GM21367 (cell line): ENCODE measurements at regions not wholly inside any gene's neighbourhood (a gene's known extent, or its start where the extent isn't known, plus 50 kb on each side); places are given as distances from the start of the nearest gene placed in this dataset.

Experiments
- ATAC-seq: cut with Tn5 transposase; IDR thresholded peaks from one replicate; pipeline ENCODE4 v1.9.1; 2021; ENCODE audit not compliant: unreplicated experiment

GRCh38 chrX:149275836-149276235, 229.3 kb downstream of the IDS start:
- no peak for ATAC-seq

GRCh38 chrX:149274516-149275105, 230.5 kb downstream of the IDS start:
- ATAC-seq: no peak

DNA sequence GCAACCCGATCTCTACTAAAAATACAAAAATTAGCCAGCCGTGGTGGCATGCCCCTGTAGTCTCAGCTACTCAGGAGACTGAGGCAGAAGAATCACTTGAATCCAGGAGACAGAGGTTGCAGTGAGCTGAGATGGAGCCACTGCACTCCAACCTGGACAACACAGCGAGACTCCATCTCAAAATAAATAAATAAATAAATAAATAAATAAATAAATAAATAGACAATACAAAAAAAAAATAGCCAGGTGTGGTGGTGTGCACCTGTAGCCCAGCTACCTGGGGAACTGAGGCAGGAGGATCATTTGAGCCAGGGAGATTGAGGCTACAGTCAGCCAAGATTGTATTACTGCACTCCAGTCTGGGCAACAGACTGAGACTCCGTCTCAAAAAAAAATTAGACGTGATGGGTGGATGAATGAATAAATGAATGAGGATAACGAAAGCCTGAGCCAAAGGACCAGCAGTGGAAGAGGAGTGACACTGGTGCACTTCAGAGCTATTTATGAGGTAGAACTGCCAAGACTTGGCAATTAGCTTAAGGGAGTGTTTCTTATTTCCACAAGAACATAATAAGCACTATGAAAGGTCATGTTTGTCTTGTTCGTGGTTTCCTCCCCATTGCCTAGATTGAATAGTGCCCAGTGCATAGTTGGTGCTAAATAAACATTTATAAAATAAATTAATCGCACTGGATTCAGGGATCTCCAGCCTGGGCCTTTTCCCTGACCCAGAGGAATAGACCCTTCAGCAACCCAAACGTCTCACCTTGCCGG, 232.2 kb downstream of the IDS start:
- ATAC-seq: no peak

- no peak for ATAC-seq
Measured at GRCh38 chrX:149267878-149268813, 237.0 kb downstream of the IDS start.

- ATAC-seq: no peak
Measured at GRCh38 chrX:149262086-149262485, 243.0 kb downstream of the IDS start.

DNA sequence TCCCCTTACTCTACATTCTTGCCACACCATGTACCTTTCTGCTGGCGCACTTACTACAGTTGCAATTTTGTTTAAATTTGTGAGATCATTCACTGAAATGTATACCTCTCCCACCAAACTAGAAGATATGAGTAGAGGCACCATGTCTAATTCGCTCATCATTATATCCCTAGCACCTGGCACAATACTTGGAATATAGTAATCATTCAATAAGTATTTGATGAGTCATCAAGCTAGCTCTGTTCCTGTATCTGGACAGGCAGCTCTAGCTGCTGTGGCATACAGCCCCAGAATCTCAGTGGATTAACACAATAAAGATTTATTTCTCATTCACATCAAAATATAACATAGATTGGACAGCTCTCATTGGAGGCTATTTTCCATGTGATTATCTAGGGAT, 245.9 kb downstream of the IDS start:
- no peak for ATAC-seq

GRCh38 chrX:149255860-149256259, 249.2 kb downstream of the IDS start:
- no peak for ATAC-seq

DNA sequence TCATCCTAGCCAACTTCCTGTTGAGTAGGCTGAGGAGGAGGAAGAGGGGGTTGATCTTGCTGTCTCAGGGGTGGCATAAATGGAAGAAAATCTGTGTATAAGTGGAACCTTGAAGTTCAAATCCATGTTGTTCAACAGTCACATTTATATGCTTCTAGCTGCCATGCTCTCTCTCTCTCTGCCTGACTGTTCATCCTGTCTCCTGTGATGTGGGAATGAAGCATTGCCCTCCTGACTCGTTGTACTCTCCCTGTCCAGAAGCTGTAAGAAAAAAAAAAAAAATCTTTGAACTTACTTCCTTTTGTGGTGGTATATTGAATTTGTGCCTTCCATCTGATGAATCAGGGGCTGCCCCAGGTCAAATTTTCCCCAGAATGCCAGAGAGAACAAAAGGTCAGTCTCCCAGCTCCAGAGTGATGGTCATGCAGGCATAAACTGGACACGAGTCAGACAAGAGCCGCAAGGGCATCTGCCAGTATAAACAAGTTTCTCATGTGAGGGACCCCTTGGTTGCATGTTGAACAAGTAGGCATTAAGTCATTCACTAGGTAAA, 257.0 kb downstream of the IDS start:
- no peak for ATAC-seq

DNA sequence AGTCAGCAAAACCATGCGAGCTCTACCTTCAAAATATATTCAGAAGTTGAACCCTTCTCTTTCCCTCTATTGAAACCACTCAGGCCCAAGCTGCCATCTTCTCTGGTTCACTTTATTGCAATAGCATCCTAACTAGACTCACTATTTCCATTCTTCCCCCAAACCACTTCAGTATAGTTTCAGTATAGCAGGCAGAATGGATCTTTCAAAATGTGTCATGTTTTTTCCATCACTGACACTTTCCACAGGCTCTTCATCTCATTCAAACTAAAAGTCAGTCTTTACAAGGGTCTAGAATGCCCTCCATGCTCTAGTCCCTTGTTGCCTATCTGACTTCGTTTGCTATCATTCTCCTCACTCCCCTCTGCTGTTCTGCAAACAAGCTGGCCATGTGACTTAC, 274.4 kb downstream of the IDS start:
- no peak for ATAC-seq

DNA sequence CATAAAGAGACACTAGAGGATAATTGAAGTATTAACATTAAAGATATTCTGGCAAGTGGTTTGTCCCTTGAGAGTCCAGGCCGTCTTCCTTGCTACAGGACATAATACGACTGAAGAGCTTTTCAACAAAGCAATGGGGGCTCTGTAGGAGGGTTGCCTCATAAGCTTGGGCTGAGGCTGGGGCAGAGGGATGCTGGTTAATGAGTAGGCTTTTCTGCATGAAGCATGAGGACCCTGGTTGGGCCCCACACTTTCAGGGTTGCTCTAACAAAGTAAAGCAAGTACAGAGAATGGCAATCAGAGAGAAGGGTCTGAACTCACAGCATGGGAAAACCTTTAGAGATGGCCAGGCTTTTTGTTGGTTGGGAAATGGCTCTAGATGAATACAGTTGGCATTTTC, 281.3 kb downstream of the IDS start:
- ATAC-seq: no peak

DNA sequence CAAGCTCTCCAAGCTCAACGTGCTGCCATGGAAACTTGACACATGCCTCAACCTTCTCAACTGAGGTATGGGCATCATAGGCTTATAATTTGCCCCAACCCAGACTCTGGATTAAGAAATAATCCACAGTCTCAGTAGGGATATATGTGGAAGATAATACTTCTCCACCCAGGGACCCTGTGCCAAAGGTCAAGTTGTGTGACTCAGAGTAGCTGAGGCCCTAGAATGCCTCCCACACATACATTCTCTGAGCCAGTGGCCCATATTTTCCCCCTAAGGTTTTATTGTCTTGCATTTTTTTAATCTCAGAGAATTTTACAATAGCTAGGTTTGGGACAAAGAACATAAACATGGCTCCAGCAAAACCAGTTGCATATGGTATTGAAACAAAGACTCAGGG, 283.1 kb downstream of the IDS start:
- ATAC-seq: no peak

DNA sequence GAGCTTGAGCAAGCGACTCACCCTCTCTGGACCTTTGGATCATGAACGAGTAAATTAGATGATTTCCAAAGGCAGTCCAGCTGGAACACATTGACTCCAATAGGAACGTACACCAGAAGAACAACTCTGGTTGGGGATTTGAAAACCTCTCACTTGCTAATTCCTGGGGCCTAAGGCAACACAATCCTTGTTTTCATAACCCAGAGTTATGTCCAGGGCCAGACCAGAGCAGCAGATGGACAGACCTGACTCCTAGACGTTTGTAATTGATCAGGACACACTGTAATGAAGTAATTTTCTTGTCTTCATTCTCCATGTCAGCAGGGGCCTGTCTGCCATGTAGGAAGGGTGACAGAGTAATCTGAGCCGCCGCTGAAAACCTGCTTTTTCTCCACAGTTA, 283.9 kb downstream of the IDS start:
- no peak for ATAC-seq

GRCh38 chrX:149213264-149213663, 291.8 kb downstream of the IDS start:
- ATAC-seq: no peak

DNA sequence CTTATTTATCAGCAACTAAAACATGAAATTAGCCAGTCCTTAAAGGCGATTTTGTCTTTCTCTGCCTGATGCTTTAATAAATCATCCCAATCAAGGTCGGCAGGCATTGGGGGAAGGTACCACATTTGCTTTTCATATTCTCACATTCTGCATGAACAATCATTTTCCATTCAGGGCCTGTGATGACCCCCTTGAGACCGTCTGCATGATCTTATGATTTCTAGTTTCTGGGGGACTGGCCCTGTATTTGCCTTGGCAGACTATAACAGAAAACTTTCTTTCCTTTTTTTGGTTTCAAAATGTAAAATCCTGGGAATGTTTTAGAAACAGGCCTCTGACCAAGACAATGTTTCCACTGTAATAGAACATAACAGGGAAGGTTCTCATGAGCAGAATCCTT, 296.8 kb downstream of the IDS start:
- no peak for ATAC-seq

- ATAC-seq: no peak
Measured at GRCh38 chrX:149207518-149207917, 297.6 kb downstream of the IDS start.

DNA sequence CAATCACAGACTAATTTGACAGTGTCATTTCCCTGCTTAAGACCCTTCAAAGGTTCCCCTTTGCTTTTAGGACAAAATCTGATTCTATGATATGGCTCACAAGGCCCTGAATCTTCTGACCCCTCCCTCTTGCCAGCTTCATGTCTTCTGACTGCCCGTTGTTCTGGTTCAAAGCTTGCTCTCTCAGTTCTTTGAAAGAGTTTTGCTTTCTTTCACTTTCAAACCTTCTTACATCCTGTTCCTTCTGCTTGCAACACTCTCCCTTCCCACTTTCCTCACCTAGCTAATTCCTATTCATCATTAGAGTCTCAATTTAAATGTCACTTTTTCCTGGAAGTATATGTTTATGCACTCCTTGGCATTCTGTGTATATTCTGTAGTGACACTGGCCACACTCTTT, 299.2 kb downstream of the IDS start:
- ATAC-seq: peak; percentile 59

DNA sequence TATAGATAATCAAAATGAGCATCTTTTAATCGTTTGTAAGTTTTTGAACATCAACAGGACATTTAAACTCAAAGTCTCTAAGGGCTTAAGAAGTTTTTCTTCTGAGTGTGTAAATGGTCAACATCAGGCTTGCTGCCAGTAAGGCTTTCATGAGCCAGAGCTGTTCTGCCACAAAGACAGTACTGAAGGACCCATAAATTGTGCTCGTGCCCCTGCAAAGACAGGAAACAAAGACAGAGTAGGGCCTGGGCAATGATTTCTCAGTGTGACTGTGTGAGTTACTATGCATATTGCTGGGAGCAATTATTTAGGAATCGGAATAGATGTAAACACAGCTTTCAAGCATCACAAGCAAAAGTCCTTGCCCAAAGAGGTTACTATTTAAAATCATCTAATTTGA, 300.0 kb downstream of the IDS start:
- ATAC-seq: no peak

DNA sequence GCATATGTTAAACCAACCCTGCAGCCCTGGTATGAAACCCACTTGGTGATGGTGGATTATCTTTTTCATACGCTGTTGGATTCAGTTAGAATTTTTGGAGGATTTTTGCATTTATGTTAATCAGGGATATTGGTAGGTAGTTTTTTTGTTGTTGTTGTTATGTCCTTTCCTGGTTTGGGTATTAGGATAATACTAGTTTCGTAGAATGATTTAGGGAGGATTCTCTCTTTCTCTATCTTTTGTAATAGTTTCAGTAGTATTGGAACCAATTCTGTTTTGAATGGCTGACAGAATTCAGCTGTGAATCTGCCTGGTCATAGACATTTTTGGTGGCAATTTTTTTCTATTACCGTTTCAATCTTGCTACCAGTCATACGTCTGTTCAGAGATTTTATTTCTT, 305.4 kb downstream of the IDS start:
- ATAC-seq: no peak

DNA sequence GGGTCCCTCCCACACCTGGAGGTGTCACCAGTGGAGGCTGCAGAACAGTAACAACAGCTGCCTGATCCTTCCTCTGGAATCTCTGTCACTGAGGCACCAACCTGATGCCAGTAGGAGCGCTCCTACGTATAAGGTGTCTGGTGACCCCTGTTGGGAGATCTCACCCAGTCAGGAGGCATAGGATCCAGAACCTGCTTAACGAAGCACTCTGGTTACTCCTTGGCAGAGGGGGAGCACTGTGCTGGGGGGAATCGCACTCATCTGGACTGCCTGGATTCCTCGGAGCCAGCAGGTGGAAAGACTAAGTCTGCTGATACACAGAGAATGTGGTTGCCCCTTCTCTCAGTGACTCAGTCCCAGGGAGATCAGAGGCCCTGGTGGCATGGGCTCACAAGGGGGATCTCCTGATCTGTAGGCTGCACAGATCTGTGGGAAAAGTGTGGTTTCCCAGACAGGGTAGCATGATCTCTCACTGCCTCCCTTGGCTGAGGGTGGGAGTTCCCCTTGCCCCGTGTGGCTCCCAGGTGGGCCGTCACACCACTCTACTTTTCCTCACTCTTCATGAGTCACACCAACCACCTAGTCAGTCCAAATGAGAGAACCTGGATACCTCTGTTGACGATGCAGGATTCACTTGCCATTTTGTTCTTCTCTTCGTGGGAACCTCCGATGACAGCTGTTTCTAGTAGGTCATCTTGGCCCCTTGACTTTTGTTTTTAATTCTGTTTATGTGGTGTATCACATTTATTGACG, 305.9 kb downstream of the IDS start:
- ATAC-seq: no peak

DNA sequence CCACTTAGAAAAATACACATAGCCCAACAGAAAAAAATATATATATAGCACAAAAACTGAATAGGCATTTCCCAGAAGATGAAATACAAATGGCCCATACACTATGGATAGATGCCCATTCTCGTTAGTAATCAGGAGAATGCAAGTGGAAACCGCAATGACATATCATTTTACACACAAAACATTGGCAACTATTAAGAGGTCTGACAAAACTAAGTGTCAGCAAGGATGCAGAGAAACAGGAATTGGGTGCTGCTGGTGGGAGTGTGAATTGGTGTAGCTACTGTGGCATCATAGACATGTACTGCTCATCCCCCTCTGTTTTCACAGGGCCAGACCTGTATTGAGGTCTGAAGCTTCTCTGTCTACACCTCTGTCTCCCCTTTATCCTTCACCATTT, 320.0 kb downstream of the IDS start:
- ATAC-seq: no peak
